Lower leg skin (tissue), 4 donors: ENCODE measurements at regions not wholly inside any gene's neighbourhood (a gene's known extent, or its start where the extent isn't known, plus 50 kb on each side); places are given as distances from the start of the nearest gene placed in this dataset.
"Not testable (repeated sequence)": the region's sequence is repeated elsewhere in the genome, so short reads cannot be mapped to it uniquely, and the experiment has no call there.

Experiments
- DNase-seq, 2 donors: peaks; one replicate each; pipeline ENCODE4 v3.0.0-alpha.2; 2019; ENCODE audit warnings: low spot score in 2 of 2
- H3K4me3 ChIP-seq: fragments of 200-600 bp; sonication (generic); 2 replicates; pipeline ENCODE4 v1.5.1; 2017; ENCODE audit warnings: mild to moderate bottlenecking, low read depth; ENCODE audit not compliant: poor library complexity, severe bottlenecking
- POLR2A ChIP-seq, 2 donors: fragments of 450-650 bp; IDR thresholded peaks; one replicate each; pipeline ENCODE4 v1.6.1; 2016 to 2017; ENCODE audit warnings: antibody characterized with exemption in 2 of 2, mild to moderate bottlenecking in 1 of 2, moderate library complexity in 1 of 2
- WGBS, 2 donors: methylation state at CpG; one replicate each; pipeline ENCODE4 v1.1.5; 2018; 5-methylcytosine and 5-hydroxymethylcytosine counted together
- intact Hi-C: fragments of 100-400 bp; cut with DNase I; formaldehyde crosslinking; loops from one replicate; pipeline ENCODE4 v1.15.0; 2023; ENCODE audit warnings: low total_unique reads
- TF ChIP-seq, protein P1 (sequence below), 3 donors: fragments of 450-650 bp; IDR thresholded peaks; one replicate each; pipeline ENCODE4 v1.5.1; 2016; ENCODE audit warnings: antibody characterized with exemption in 3 of 3, mild to moderate bottlenecking in 3 of 3, moderate library complexity in 2 of 3

GRCh38 chr20:29313481-29313880 is 1944.0 kb upstream of the DEFB115 start:
- intact Hi-C loops = no loop called here
- 72 to 75% methylated on average over 18 of the region's 18 CpGs for WGBS, 2 donors
- H3K4me3 ChIP-seq = no peak overlapping the region
- no peak for TF ChIP-seq POLR2A (IDR thresholded peaks at IDR 0.05)
- TF ChIP-seq, protein P1, sequence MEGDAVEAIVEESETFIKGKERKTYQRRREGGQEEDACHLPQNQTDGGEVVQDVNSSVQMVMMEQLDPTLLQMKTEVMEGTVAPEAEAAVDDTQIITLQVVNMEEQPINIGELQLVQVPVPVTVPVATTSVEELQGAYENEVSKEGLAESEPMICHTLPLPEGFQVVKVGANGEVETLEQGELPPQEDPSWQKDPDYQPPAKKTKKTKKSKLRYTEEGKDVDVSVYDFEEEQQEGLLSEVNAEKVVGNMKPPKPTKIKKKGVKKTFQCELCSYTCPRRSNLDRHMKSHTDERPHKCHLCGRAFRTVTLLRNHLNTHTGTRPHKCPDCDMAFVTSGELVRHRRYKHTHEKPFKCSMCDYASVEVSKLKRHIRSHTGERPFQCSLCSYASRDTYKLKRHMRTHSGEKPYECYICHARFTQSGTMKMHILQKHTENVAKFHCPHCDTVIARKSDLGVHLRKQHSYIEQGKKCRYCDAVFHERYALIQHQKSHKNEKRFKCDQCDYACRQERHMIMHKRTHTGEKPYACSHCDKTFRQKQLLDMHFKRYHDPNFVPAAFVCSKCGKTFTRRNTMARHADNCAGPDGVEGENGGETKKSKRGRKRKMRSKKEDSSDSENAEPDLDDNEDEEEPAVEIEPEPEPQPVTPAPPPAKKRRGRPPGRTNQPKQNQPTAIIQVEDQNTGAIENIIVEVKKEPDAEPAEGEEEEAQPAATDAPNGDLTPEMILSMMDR (IDR thresholded peaks at IDR 0.05) = no peak
- DNase-seq = no peak

GRCh38 chr20:29314294-29314693 is 1943.2 kb upstream of the DEFB115 start:
- intact Hi-C loops = no loop called here
- WGBS, 2 donors = 84 to 87% methylated on average over 6 of the region's 6 CpGs
- no peak overlapping the region for H3K4me3 ChIP-seq
- TF ChIP-seq, protein P1 (IDR thresholded peaks at IDR 0.05) = no peak
- no peak for TF ChIP-seq POLR2A (IDR thresholded peaks at IDR 0.05)
- no peak for DNase-seq

GRCh38 chr20:29318871-29319461 is 1938.5 kb upstream of the DEFB115 start:
- H3K4me3 ChIP-seq = no peak overlapping the region
- no peak for TF ChIP-seq POLR2A (IDR thresholded peaks at IDR 0.05)
- TF ChIP-seq, protein P1 (IDR thresholded peaks at IDR 0.05) = no peak
- intact Hi-C loops = no loop called here
- WGBS, 2 donors = 39 to 62% methylated on average over 36 to 37 of the region's 37 CpGs
- no peak for DNase-seq

DNA sequence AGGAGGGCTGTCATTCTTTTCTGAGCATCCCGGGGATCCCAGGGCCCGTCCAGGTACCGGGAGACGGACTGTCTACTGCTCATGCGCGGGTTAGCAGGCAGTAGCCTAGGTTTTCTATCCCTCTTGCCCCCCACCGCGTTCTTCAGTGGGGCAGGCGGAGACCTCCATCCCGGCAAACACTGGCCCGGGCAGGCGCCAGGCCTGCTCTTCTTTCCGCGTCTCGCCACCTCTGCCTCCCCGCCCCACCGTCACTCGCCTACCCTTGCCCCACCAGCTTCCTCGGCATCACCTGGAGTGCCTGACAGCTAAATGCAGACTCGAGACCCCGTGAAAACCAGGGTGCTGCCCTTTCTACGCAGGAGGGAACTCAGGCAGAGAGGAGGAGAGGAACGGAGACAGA is 1937.7 kb upstream of the DEFB115 start:
- 26 to 51% methylated on average over 19 to 23 of the region's 23 CpGs for WGBS, 2 donors
- H3K4me3 ChIP-seq = no peak overlapping the region
- intact Hi-C loops = no loop called here
- no peak for DNase-seq
- TF ChIP-seq POLR2A (IDR thresholded peaks at IDR 0.05) = no peak
- TF ChIP-seq, protein P1 (IDR thresholded peaks at IDR 0.05) = no peak

DNA sequence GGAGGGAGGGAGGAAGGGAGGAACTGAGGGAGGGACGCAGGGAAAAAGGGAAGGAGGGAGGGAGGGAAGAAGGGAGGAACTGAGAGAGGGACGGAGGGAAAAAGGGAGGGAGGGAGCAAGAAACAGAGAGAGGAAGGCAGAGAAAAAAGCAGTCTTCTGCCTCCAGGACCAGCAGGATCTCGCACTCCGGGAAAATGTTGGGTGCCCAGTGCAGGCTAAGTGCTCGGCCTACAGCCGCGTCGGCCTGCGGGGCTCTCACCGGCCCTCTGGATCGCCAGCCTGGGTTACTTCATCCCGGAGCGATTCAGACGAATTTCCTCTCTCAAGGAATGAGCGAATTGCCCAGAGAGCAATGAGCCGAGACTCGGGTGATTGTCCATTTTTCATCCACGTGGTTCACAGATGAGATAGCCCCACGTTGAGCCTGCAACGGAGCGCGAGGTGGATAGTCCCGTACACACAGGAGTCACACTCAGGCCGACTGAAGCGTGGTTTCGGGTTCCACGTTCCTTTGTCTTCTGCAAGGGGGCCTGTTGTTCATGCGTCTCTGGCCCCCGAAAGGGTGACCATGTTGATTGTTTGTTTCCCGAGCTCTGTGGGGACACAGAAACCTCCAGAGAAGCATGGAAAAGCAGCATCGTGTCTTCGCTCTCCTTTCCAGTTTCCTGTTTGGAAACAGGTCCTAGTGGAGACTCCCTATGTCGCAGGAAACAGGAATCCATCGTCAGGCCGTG is 1937.1 kb upstream of the DEFB115 start:
- intact Hi-C loops, H3K4me3 ChIP-seq, DNase-seq: not testable (repeated sequence)
- 14 to 46% methylated on average over 33 to 35 of the region's 35 CpGs for WGBS, 2 donors

DNA sequence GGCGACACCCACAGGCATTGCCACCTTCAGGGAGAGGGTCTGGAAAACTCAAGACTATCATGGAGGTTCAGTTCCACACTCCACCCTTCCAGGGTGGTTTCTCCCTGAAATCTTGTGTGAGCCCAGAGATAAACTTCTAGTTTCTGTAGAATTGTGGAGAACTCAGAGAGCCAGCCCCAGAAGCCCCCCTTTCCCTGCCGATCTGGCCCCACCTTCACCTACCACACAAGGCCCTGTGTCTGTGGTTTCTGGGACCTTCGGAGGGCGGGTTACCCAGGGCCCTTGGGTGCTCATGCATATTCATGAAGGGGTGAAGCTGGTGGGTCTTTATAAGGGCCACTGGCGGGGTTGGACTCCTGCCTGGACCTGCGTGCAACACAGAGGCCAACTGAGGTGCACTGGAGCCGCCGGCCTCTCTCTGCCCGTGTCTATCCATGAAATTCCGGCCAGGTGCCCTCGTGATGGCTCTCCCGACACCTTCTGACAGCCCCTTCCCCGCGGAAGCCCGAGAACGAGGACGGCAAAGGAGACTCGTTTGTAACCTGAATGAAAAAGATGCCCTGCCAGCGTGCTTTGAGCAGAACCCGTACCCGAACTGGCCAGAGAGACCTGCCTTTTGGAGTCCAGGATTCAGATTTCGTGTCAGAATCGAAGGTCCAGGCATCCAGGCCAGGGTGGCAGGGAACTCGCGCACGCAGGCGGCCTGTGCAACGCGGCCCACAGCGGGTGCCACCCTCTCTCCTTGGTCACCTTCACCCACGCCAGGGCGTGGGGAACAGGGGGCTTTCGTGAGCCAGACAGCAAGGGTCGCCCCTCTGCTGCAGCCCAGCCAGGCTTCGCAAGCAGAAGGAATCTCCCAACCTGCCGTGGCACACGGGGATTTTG is 1933.6 kb upstream of the DEFB115 start:
- 49 to 81% methylated on average over 36 to 37 of the region's 37 CpGs for WGBS, 2 donors
- intact Hi-C loops, H3K4me3 ChIP-seq, DNase-seq: not testable (repeated sequence)

DNA sequence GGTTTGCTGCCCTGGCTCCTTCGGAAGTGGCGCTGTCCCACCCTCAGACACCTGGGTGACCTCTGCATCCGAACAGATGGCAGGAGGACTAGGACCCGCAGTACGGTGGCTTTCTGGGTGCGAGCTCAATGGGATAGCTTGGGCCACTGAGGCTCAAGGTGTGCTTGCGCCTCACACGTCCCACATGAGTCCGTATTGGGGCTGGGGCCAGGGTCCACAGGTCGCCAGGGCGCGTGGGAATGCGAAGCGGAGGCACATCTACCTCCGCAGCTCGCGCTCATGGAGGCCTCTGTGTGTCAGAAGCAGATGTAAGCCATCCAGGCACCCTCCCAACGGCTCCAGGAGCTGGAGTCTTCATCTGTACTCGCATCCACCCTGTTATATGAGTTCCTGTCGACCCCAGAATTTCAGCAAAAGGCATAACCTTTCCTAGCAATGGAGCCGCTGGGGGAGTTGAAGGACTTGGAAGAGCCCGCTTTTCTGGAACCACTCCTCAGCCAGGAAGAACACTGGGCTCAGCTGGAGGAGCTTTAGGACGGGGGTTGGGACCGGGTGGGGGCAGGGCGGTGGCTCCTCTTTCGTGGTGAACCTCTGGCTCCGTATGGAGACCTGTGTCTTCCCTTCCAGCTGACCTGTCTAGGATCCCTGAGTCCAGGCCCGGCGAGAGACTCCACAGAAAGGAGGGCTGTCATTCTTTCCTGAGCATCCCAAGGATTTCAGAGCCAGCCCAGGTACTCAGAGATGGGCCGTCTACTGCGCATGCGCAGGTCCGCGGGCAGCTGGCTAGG is 1932.8 kb upstream of the DEFB115 start:
- 45 to 81% methylated on average over 32 to 34 of the region's 34 CpGs for WGBS, 2 donors
- intact Hi-C loops, DNase-seq: not testable (repeated sequence)

More for the DNA sequence above, 1932.8 kb upstream of the DEFB115 start:
- not testable (repeated sequence) for H3K4me3 ChIP-seq
